HG02840 (cell line): ENCODE measurements at regions not wholly inside any gene's neighbourhood (a gene's known extent, or its start where the extent isn't known, plus 50 kb on each side); places are given as distances from the start of the nearest gene placed in this dataset.
"Not testable (repeated sequence)": the region's sequence is repeated elsewhere in the genome, so short reads cannot be mapped to it uniquely, and the experiment has no call there.

Experiments used
- ATAC-seq: cut with Tn5 transposase; IDR thresholded peaks from one replicate; pipeline ENCODE4 v1.9.1; 2021; ENCODE audit warnings: mild to moderate bottlenecking, moderate library complexity, moderate number of reproducible peaks; ENCODE audit not compliant: unreplicated experiment, low FRiP score

DNA sequence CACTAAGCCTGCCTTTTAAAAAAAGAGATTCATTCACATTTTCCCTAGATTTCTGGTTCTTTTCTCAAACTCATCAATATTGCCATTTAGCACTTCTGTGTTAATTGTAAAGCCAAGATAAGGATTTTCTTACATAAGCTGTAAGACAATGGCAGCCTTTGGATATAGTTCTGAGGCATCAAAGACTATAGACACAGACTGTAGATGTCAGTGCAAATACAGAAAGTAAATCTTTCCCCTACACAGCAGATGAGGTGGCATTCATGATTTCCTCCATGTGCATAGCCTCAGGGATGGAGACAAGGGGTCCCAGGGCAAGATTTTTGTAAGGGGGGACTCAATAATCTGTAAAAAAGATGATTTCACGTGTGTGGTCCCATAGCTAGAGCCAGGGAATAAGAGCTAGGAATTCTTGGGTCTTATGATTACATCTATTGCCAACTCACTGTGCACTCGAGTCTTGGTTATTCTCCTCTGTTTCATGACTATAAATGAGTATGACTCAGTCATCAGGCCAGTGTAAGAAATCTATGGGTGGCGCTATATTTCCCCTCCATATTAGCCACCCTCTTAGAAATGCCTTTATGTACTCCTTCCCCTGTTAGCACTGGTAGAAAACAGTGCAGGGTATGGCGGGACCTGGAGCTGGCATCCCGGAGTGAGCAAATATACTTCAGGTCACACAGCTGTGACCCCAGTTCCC is 207.5 kb downstream of the EXOC5 start:
- ATAC-seq: no peak

DNA sequence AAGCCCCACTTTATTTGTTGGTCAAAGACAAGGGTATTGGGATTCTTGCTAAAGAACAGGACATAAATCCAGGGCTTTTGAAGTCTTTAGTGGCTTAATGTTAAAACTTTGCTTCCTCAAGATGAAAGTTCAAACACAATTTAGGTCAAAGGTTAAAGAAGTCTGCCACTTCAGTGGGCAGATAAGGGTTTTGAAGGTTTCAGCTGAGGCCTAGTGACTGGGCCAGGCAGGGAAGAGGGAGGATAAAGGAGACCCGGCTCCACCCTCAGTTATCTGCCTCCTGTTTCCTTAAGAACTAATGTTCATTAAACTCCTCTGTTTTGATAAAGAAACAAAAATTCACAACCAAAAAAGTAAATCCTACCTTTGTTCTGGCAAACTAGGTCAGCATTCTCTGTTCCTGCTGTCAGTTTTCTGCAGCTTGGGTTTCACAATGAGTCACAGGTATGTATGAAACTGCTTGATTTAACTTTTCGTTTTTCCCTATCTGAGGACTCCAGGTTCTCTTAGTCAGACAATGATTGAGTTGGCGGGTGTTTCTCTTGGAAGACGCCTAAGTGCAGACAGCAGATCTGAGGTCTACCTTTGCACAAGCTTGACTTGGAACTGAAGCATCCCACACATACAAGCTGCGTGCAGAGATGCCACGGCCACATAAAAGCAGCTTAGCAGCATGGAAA is 208.3 kb downstream of the EXOC5 start:
- peak; percentile 89 for ATAC-seq

DNA sequence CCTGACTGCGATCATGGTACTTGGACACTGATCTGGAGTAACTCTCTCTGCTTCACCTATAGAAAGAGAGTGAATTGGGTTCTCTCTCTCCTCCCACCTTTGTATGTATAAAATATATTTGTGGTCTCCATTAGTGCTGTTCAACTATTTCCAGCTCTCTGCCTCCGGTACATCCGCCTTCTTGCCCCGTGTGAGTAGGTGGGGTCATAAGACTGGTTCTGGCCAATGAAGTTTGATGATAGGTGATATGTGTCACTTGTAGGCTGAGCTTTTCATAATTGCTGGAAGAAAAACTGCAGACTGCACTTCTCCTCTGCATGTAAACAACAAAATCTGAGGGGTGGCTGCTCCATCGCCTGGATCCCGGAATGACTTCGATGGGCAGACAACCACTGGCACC is 210.4 kb downstream of the EXOC5 start:
- no peak for ATAC-seq

DNA sequence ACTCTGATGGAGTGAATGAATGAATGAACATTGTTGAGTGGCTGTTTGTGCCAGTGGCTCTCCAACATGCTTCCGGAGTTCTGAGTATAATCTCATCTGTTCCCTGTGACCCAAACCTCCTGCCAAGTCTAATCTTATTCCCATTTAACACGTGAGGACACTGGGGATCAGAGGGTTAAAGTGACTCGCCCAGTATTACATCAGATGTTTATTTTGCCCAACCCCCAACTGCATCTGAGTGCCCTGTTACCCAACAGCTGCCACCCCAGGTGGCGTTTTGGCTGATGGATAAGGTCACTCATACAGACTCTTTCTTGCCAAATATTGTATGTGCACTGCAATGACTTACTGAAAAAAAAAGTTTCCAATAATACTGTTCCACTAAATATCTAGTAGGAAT is 210.9 kb downstream of the EXOC5 start:
- ATAC-seq: no peak

DNA sequence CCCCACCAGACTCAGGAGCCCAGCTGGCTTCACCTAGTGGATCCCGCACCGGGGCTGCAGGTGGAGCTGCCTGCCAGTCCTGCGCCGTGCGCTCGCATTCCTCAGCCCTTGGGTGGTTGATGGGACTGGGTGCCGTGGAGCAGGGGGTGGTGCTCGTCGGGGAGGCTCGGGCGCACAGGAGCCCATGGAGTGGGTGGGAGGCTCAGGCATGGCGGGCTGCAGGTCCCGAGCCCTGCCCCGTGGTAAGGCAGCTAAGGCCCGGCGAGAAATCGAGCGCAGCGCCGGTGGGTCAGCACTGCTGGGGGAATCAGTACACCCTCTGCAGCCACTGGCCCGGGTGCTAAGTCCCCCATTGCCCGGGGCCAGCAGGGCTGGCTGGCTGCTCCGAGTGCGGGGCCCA is 212.2 kb downstream of the EXOC5 start:
- ATAC-seq: not testable (repeated sequence)

DNA sequence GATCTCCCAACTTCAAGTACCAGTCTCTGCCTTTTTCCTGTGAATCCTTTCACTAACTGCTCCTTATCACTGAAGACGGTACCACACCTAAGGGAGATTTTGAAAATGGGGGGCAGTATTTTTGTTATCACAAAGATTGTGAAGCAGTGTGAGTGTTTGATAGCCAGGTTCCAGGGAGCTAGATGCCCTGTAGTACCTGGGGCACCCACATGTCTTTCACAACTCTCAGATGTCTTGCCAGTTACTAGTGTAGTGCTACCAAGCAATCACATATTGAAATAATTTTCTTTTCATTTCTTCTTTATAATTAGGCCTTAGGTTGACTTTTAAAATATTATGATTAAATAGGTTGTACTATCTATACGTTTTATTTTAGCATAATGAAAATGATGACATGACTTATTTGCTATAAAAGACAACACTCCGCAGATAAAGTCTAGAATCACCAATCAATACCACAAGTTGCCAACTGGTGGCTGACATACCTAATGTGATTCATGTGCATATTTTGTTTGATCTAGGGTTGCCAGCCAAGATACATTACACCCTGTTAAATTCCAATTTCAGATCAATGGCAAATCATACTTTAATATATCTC is 215.9 kb downstream of the EXOC5 start:
- no peak for ATAC-seq

DNA sequence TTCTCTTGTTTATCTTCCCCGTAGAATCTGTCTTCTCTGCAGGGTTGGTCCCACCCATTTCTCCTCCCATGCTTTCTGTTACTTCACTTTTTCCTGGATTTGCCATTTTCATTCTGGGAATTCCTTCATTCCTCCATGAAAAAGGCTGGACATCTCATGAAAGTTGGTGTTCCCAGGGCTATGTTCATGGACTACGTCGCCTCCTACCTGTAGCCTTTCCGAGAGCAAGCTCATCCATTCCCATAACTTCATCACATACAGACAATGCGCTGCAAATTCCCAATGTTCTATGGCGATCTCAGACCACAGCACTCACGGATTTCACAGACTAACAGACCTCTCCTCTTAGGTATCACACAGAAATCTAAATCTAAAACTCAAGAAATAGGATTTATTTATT is 217.1 kb downstream of the EXOC5 start:
- ATAC-seq: no peak

DNA sequence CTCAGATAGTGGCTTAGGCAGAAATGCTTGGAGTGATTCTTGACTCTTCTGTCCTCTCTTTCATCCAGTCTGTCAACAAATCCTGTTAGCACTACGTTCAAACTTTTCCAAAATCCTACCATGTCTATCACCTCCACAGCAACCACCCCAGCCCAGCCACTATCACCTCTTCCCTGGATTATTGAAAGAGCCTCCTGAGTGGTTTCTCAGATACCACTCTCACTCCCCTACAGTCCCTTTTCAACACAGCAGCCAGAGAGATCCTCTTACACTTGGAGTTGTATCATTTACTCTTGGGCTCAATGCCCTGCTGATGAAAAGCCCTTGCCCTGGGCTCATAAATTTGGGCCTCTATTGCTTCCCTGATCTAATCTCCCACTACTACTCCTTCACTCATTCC is 218.9 kb downstream of the EXOC5 start:
- ATAC-seq: no peak

DNA sequence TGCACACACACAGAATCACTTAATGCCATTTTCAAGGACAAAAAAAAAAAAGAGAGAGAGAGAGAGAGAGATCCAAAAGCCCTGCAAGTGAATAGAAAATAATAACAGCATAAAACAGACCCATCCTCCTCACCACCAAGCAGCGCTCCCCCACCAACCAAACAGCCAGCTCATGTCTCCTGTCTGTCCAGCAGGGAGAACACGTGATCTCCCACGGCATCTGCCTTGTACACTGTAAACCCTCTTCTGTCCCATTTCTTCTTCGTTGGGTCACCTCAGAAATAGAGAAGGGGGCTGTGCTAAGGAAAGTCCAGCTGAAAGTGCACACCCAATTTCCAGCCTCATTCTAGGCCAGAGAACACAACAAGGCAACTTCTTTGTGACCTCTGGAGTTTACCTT is 222.5 kb downstream of the EXOC5 start:
- ATAC-seq: no peak

DNA sequence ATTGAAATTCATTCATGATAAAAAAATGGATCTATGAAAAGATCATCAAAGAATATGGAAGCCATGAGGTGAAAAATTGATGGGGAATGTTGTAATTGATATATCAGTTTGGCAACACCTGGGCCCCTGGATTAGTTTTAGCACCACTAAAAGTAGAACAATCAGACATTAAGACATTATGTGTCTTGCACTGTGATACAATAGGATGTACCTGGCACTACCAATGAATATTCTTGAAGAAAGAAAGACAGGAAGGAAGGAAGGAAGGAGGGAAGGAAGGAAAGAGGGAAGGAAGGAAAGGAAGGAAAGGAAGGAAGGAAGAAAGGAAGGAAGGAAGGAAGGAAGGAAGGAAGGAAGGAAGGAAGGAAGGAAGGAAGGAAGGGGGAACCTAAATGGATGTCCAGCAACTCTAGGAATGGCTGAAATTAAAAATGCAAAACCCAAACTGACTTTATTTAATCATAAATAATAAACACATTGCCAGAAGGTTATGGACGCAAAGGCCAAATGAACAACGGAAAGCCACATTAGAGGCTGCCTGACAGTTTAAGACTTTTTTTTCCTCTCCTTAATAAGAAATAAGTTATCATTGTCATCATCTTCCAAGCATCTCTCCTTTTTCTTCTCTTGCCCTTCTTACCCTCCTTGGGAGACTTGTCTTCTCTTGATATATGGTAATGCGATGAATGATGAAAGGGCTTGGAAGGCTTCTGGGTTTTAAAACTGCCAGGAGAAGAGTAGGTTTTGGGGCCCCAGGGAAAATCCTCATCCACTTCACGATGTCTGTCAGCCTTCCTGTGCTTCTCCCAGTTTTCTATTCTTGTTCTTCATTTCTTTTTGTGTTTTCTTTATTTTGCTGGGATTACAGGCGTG is 224.4 kb downstream of the EXOC5 start:
- ATAC-seq: not testable (repeated sequence)

DNA sequence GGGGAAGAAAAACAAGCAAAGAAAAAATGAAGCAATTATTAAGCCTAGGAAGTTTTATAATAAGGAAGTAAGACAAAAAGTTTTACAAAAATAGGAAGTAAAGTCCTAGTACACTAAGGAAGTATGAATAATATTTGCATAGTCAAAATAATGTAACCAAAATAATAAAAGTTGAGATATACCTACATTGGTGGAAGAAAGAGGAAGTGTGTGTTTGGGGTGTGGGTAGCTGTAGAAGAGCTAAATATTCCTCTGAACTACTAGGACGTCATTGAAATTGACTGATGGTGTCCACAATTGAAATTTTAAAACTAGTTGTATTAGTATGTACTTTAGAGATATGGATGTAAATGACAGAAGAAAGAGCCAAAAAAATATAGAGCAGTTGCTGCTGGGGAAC is 228.4 kb upstream of the OTX2 start:
- ATAC-seq: no peak

DNA sequence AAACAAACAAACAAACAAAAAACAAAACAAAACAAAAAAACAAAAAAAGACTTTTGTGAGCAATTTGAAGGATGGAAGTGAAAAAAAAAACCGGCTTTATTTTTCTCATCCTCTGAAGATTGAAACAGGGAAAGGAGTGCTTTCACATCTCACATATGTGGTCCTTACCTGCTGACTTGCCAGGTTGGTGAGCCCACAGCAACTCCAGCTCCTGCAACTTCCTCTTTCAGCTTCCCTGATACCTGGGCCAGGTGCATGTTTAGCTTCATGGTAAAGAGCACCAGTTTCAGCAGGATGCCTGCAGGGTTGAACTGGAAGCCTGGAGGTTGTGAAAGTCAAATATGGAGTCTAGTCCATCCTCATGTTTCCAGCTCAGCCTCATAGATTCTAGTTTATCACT is 221.2 kb upstream of the OTX2 start:
- ATAC-seq: no peak

DNA sequence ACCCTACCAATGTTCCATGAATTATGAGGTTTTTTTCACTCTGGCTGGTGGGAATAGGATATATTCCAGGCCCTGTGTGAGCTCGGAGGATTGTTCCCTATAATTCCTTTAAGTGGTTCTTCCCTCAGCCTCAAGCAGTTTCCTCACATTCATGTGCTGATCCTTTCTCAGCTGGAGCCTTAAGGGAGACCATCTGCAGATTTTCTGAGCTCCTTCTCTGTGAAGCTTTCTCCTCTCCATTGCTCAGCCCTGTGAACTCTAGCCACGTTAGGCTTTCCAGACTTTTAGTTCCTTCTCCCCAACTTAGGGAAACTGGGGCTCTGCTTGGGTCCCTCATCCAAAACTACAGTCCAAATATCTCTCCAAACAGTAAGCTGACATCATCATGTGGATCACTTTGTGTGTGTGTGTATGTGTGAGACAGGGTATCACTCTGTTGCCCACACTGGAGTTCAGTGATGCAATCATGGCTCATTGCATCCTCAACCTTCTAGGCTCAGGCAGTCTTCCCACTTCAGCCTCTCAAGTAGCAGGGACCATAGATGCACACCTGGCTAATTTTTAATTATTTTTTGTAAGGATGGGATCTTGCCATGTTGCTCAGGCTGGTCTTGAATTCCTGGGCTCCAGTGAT is 219.5 kb upstream of the OTX2 start:
- no peak for ATAC-seq

DNA sequence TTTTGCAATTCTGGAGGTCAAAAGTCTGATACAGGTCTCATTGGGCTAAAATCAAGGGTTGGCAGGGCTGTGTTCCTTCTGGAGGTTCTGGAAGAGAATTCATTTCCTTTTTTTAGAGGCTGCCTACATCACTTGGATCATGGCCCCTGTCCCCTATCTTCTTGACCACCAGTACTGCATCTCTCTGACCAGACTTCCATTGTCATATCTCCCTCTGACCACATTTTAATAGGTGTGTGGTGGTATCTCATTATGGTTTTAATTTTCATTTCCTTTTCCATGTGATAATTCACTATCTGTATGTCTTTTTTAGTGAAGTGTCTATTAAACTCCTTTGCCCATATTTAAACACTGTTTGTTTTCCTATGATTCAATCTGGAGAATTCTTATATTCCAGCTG is 215.2 kb upstream of the OTX2 start:
- ATAC-seq: no peak

DNA sequence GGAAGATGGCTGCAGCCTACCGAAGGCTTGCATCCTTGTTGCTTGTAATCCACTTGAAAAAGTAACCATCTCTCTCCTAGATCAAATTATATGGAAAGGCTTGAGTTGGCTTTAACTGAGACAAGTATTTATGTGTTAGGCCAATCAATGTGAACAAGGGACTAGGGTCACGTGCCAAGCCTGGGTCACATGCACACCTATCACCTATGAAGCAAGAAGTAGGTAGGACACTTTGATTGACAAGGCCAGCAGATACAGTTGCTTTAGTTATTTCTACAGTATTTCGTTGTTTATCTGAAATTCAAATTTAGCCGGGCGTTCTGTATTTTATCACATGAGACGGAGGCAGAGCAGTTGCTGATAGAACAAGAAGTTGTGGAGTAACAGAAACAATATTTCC is 212.3 kb upstream of the OTX2 start:
- no peak for ATAC-seq

DNA sequence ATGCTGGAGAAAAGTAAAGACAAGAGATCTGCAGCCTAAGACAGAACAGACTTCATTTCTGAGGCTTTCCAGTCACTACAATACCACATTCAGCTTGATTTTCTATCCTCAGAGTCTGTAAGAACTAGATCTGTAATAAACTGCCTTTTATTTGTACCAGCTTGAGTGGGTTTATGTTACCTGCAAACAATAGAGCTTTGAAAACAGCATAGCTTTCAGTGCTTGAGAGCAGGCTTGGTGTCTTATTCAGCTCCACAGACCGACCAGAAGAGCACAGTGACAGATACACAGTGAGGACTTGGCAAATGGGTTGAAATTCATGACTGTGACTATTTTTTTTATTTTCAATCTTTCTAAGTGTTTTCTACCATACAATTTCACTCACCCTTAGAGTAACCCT is 207.8 kb upstream of the OTX2 start:
- ATAC-seq: no peak

DNA sequence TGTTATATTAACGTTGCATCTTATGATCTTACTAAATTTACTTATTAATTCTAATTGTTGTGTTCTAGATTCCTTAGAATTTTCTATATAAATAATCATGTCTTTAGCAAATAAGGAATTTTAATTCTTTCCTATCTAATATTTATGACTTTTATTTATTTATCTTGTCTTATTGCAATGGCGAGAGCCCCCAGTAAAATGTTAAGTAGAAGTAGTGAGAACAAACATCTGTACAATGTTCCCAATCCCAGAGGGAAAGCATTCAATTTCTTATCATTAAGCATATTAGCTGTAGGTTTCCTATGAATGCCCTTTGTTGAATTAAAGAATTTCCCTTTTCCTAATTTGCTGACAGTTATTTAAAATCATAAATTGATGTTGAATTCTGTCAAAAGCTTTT is 203.7 kb upstream of the OTX2 start:
- ATAC-seq: no peak

DNA sequence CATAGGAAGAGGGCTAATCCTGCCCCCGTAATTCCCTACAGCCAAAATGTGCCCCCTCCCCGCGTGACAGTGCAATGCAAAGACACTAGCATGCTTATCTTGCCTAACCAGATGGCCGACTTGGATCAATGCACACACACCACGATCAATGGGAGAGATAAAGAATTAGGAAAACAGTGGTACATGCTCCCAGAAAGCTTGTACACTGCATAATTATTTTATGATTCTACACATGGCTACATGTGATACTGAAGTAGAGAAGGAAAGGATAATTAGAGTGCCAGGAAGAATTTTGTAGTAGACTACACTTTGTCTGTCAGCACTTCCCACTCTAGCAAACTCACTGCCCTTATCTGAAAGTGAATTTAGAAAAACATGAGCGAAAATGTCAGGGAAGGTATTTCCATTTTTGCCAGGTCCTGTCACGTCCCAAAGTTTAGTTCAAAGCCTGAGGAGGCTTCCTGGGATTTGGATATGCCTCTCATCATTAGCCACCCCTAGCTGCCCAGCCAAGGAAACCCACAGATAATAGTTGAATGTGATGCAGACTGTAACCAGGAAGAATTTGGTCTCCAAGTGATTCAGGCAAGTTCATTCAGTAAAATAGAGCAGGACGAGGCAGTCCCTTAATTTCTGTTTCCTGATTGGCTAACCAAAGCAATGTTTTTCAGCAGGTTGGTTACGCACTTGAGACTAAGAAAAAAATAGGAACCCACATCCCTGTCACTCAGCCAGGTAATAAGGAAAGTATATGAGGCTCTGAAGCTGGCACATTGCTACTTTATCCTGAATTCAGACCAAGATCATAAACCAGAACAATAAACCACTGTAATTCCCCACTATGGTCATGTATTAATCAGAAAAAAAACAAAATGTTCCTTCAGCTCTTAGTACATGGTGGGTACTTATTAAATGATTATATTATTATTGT is 199.6 kb upstream of the OTX2 start:
- no peak for ATAC-seq

DNA sequence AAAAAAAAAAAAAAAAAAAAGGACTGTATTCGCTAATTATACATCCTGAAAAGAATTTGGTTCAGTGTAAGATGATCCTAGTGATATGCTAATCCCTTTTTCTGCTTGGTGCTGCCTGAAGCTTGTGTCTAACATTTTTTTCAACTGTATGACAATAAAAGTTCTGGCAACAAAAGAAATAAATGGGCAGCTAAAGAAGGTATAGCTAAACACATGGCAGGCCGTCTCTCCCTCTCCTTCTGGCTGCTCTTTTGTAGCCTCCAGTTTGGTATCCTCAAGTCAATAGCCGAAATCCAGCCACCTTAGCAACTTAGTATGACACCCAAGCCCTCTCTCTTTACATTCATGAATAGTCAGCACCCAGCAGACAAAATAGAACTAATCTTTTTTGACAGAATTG is 198.3 kb upstream of the OTX2 start:
- ATAC-seq: no peak

DNA sequence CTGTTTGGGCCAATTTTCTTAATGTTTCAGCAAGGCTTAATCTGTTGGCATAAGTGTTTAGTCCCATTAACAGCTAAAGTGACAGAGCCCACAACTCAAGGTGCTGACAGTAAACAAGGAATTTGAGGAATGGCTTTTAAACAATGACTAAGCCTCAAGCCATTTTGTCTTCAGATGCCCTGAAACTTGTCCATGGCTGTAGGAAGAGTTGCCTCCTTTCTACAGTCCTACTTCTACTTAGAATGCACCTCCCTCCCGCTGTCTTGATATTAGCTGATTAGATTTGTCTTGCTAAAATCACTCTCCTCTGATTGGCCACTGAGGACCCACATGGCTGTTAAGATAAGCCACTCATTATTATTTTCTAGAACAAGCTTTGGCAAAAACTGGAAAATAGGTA is 188.4 kb upstream of the OTX2 start:
- no peak for ATAC-seq
